ENCODE measurements at regions not wholly inside any gene's neighbourhood (a gene's known extent, or its start where the extent isn't known, plus 50 kb on each side); places are given as distances from the start of the nearest gene placed in this dataset.
"Not testable (repeated sequence)": the region's sequence is repeated elsewhere in the genome, so short reads cannot be mapped to it uniquely, and the experiment has no call there.

DNA sequence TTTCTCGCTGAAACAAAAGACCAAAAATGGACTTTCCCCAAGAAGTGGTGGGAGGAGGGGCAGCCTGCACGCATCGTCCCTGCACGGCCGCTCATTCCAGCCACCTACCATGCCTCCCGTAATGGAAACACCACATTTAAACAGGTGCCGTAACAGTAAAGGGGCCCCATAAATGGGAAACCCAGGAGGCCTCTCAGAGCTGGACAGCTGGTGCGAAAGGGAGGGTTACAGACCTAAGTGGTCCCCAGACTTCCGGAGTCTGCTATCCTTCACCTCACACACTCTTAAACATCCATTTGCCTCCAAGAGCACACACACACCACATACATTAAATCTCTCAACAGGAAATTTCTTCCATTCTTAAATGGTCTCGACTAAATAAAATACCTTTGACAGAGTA lies 120.7 kb upstream of the SOD1 start:
- in situ Hi-C loops (cut with MboI; ENCODE audit: low sequenced_read_pairs), result no loop called here

DNA sequence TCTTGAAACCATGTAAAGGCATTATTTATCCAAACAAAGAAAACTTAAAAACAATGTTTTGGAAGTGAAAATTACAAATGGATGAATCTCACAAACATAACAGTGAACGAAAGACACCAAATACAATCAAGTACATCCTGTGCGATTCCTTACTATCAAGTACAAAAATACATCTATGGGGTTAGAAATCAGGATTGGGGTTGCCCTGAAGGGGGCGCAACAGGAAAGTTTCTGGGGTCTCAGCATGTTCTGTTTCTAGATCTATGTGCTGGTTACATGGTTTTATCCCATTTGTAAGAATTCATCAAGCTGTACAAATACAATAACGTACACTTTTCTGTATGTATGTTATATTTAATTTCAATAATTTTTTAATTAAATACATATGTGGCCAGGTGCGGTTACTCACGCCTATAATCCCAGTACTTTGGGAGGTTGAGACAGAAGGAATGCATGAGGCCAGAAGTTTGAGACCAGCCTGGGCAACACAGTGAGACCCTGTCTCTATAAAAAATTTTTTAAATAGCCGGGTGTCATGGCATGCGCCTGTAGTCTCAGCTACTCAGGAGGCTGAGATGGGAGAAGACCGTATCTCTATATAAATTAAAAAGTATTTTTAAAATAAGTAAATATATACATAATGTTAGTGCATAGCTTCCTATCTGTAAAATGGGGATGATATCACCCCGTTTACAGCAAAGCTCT lies 121.5 kb upstream of the SOD1 start:
- in situ Hi-C loops (cut with MboI; ENCODE audit: low sequenced_read_pairs), result no loop called here

DNA sequence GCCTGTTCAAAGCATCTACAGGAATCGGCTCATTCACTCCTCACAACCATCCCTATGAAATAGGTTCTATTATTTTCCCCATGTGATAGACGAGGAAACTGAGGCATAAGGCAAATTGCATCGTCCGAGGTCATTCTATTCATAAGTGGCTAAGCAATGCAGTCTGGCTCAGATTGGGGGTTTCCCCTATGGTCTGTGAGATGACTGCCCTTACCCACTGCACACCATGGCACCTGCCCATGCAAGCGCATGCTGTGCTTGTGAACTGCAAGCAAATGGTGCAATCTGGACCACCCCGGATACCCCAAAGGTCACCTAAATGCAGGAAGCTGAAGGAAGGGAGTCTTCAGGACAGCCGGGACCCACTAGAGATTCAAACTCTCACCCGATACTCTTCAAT lies 123.4 kb upstream of the SOD1 start:
- in situ Hi-C loops (cut with MboI; ENCODE audit: low sequenced_read_pairs), result no loop called here

GRCh38 chr21:31531967-31532366 lies 127.5 kb upstream of the SOD1 start:
- in situ Hi-C loops (cut with MboI; ENCODE audit: low sequenced_read_pairs), result no loop called here

DNA sequence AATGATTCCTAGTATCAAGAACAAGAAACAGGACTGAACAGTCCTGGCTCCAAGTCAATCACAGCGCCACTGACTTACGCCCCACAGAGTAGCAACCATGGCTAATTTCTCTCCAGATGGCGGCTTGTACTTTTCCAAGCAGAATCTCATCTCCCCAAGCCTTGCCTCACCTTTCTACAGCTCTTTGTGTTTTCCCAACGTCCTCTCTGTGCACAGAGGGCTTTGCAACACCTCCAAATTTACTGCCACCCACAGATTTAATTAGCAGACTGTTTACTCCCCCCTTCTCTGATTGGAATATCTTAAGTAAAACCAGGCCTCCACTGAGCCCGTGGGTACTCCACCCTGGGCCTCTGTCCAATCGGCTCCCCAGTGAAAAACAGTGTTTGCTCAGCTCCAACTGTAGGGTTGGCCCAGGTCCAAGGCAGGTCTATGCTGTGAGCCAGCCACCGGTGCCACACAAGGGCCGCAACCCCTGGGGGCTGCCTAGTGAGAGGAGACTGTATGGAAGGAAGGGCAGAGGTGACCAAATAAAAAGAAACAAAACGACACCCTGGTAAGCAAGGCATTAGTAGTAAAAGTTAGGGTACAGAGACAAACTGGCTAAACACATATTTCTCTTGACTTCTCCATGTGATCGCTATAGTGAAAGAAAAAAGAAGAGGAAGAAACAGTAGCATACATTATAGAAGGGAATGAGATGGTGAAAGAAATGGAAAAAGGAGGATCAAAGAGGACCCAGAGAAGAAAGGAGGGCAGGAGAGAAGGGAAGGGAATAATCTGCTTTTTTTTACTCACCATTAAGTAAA lies 128.4 kb upstream of the SOD1 start:
- in situ Hi-C loops (cut with MboI; ENCODE audit: low sequenced_read_pairs), result no loop called here

DNA sequence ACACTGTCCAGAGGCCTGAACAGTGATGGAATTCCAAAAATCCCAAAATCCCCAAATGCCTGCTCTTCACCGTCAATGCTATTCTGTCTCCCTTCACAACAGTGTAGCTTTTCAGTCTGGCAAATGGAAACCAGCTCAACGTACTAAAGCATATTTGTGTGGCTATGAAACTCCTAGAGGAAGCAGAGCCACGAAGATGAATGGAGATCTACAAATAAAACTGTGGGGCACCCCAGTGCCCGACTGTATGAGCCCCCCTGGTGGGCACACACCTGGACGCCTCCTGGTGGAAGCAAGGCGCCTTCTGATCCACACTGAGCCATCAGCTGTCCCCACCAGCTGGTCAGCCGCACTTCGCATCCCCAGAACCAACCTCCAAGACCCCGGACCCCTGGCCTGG lies 129.1 kb upstream of the SOD1 start:
- in situ Hi-C loops (cut with MboI; ENCODE audit: low sequenced_read_pairs), result no loop called here

- in situ Hi-C loops (cut with MboI; ENCODE audit: low sequenced_read_pairs), result no loop called here
Observed at GRCh38 chr21:31529406-31529805, 130.1 kb upstream of the SOD1 start.

- in situ Hi-C loops (cut with MboI; ENCODE audit: low sequenced_read_pairs), result no loop called here
Observed at GRCh38 chr21:31526040-31526439, 133.5 kb upstream of the SOD1 start.

DNA sequence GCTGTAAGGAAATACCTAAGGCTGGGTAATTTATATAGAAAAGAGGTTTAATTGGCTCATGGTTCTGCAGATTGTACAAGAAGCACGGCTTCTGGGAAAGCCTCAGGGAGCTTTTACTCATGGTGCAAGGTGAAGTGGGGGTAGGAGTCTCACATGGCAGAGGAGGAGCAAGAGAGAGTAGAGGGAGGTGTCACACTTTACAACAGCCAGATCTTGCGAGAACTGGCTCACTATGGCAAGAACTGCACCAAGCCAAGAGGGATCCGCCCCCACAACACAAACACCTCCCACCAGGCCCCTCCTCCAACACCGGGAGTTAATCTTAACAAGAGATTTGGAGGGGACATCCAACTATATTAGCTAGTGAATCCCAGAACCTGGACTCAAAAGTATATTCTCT lies 135.4 kb upstream of the SOD1 start:
- in situ Hi-C loops (cut with MboI; ENCODE audit: low sequenced_read_pairs), result no loop called here

DNA sequence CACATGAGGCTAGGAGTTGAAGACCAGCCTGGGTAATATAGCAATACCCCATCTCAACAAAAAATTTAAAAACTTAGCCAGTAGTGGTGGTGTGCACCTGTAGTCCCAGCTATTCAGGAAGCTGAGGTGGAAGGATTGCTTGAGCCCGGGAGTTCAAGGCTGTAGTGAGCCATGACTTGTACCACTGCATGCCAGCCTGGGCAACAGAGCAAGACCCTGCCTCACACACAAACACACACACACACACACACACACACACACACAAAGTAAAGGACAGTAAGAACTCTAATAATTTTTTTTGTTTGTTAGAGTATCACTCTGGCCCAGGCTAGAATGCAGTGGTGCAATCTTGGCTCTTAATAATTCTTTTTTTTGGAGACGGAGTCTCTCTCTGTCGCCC lies 138.0 kb upstream of the SOD1 start:
- in situ Hi-C loops (cut with MboI; ENCODE audit: low sequenced_read_pairs), result no loop called here

DNA sequence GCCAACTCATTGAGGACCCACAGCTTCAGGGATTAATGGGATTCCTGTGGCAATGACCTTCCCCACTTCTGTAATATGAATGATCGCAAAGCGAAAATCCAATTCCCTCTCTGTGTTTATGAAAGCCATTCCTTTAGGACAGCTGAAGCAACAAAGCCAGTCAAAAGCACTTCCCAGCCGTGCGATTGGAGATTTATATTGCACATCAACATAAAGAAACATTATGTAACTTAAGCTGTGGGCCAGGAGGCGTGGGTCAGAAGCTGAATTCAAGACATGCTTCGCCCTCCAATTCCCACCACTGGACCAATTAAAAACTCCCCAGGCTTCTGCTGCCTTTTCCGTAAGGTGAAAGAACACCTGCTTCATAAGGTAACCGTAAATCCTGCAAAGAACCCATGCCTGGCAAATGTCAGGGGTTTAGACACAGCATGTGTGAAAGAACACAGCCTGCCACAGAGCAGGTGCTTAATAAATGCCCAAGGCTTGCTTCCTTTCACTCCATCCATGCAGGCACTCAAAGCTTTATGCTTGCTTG lies 138.9 kb upstream of the SOD1 start:
- in situ Hi-C loops (cut with MboI; ENCODE audit: low sequenced_read_pairs), result no loop called here

DNA sequence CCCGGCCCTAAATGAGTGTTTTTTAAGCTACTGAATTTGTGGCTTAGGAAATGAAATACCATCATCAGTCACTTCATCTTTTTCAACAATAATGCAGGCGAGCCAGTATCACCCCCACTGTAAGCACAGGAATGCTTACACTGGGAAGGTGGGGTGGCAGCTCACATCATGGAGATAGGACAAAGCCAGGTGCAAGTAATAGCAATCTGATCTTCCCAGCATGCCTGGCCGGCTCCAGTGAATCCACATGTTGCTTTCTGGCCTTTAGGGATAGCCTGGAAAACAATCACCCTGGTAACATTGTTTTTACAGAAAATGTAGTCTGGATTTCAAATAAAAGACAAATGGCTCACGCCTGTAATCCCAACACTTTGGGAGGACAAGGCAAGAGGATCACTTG lies 140.9 kb upstream of the SOD1 start:
- in situ Hi-C loops (cut with MboI; ENCODE audit: low sequenced_read_pairs), result no loop called here

- in situ Hi-C loops (cut with MboI; ENCODE audit: low sequenced_read_pairs), result no loop called here
Observed at GRCh38 chr21:31517664-31518414, 141.7 kb upstream of the SOD1 start.

DNA sequence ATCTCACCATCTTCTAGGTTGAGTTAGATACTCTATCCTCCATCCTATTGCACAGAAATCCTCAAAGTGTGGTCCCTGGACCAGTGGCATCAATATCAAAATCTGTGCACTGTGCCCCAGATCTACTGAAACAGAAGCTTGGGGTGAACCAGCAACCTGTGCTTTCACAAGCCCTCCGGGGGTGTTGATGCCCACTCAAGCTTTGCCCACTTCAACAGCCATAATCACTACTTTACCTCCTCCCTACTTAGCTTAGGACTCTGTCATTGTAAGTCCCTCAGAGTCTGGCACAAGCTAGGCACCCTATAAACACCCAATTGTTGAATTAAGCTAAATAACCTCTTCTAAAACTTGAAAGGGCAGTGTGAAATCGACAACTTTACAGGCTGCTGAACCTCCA lies 144.2 kb upstream of the SOD1 start:
- in situ Hi-C loops (cut with MboI; ENCODE audit: low sequenced_read_pairs), result no loop called here

DNA sequence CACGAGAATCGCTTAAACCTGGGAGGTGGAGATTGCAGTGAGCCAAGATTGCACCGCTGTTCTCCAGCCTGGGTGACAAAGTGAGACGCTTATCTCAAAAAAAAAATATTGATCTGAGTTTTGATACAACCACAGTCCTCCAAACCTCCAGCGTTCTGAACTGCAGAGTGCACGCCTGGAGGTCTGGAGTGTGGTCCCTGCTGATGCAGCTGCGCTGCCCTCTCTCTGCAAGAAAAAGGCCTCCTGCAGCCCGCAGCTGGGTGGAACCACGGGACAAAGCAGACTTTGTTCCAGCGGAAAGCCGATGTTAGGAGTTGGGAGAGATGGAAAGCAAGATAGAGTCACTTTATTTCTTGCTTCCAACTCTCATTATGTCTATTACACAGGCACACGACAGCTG lies 144.9 kb upstream of the SOD1 start:
- in situ Hi-C loops (cut with MboI; ENCODE audit: low sequenced_read_pairs), result no loop called here

DNA sequence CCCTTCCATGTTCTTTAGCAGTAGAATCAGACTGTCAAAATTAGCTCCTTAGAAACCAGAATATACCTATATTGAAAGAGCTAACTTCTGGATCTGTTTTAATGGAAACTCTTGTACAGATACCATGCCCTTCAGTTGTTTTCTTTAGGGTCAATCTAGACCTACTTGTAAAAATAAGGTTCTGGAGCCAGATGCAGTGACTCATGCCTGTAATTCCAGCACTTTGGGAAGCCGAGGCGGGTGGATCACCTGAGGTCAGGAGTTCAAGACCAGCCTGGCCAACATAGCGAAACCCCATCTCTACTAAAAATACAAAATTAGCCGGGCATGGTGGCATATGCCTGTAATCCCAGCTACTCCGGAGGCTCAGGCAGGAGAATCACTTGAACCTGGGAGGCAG lies 146.0 kb upstream of the SOD1 start:
- in situ Hi-C loops (cut with MboI; ENCODE audit: low sequenced_read_pairs), result not testable (repeated sequence)

GRCh38 chr21:31511999-31512398 lies 147.5 kb upstream of the SOD1 start:
- in situ Hi-C loops (cut with MboI; ENCODE audit: low sequenced_read_pairs), result not testable (repeated sequence)

- in situ Hi-C loops (cut with MboI; ENCODE audit: low sequenced_read_pairs), result no loop called here
Observed at GRCh38 chr21:31511258-31511657, 148.2 kb upstream of the SOD1 start.

DNA sequence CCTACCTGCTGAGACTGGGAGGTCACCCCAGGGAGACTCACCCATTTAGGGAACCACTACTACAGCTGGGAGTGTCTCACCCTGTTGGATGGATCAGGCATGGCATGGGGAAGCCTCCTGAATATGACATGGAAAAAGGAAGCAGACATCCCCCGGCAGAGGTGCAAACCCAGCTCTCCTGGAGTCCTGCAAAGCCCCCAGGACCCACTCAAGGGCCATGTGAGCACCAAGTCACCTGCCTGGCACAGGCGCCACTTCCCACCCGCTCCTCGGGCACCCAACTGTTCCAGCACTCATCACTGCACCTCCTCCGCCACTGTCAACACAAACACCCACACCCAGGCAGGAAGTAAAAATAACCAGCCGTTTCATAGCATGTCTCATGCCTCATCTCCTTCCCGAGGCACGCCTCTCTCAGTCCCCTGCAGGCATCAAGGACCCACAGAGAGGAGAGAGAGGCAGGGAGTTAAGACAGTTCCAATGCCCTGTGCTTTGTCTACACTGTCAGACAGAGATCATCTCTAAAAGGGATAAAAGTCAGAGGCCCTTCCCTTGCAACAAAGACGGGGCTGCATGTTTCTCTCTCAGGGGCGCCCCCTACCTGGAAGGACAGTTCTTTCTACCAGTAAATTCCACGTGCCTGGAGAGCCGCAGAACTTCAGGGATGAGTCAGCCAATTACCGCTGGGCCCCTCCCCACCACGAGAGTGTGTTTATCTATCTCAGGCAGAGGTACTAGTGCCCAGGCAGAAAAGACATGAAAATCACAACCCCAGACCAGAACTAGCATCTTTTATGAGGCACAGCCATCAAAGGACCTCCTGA lies 150.1 kb upstream of the SOD1 start:
- in situ Hi-C loops (cut with MboI; ENCODE audit: low sequenced_read_pairs), result no loop called here

GRCh38 chr21:31505975-31506374 lies 153.5 kb upstream of the SOD1 start:
- in situ Hi-C loops (cut with MboI; ENCODE audit: low sequenced_read_pairs), result no loop called here

DNA sequence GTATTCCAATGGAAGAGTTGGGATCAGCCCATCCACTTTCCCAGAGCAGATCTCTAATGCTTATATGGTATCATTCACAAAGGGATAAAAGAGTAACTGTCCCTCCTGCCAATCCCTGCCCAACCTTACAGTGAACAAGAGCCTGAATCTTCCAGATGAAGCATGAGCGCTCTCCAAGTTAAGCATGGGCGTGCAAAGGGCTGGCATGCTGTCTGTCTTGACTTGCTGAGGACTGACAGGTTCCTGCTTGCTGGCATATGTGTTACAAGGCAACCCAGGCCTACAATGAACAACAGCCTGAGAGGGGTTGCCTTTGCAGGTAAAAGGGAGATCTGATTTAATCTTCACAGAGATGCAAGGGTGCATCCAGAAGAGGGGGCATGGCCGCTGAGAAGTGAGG lies 155.6 kb upstream of the SOD1 start:
- in situ Hi-C loops (cut with MboI; ENCODE audit: low sequenced_read_pairs), result no loop called here
